HG03432 (cell line): ENCODE measurements at regions not wholly inside any gene's neighbourhood (a gene's known extent, or its start where the extent isn't known, plus 50 kb on each side); places are given as distances from the start of the nearest gene placed in this dataset.

Source experiments
- ATAC-seq: cut with Tn5 transposase; IDR thresholded peaks from one replicate; pipeline ENCODE4 v1.9.1; 2021; ENCODE audit warnings: mild to moderate bottlenecking, moderate library complexity; ENCODE audit not compliant: unreplicated experiment

DNA sequence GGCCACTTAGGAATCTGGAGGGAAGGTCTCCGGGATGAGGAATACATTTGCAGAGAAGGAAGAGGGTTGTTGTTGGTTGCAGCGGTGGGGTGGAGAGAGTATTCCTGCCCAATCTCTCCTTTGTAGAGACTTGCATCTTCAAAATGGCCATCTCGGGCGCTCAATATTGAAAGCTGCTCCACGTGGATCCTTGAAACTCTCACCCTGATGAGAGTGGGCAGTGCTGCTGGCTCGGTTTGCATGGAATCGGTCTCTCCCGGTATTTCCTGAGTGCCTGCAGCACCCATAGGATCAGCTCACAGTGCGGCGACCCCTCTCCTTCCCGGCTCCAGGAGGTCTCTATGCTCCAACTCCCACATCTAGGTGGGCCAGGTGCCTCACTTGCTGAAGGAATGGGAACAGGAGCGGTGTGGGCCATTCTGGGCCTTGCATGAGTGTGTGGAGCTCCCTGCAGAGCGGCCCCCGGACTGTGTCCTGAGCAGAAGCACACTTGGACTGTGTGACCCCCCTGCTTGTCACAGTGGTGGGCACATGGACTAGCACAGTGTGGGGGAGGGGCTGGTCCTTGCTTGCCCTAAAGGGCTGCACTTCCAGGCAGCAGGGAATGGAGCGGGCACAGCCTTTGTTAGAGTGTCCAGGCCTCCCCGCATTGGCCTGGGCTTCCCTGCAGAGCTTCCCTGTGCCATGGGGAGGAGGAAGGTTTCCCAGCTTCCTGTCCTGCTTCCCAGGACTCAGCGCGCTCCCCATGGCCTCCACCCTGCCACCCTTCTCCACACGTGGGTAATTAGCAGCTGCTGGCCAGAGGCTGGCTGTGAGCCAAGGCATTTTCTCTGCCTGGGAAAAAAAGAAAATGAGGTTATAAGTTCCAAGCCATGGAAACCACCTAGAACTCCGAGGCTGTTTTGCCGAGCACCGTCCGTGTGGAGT is 139.3 kb downstream of the IRF8 start:
- ATAC-seq, result no peak

DNA sequence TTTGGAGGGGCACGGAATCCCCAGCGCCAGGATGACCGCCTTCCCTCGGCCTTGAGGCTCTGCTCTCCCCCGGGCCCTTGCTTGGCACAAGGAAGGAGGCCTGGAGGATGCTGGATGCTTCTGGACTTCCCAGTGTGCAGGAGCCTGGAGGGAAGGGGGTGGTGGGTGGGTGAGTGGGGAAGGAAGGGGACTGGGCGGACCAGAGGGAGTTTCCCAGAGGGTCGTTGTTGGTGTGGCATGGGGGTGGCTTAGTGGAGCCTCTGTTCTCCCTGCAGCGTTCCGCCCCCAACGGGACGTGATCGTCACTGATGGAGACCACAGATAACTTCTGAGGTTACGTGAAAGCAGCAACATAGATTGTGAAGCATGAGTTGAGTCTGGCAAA is 140.0 kb downstream of the IRF8 start:
- ATAC-seq, result no peak

DNA sequence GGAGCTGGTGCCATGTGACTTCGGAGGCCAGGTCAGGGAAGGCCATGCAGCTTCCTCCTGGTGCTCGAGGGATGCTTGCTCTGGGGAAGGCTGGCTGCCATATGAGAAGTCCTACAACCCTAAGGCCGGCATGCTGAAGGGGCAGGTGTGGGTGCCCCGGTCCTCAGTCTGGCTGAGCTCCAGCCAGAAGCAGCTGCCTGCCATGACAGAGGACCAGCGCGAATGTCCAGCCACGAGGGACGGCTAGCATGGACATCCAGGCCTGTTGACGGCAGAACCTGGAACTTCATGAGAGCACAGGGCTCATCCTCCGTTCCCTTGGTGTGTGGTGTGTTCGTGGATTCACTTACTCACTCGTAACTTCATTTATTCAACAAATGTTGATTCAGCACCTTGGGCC is 140.6 kb downstream of the IRF8 start:
- no peak for ATAC-seq

DNA sequence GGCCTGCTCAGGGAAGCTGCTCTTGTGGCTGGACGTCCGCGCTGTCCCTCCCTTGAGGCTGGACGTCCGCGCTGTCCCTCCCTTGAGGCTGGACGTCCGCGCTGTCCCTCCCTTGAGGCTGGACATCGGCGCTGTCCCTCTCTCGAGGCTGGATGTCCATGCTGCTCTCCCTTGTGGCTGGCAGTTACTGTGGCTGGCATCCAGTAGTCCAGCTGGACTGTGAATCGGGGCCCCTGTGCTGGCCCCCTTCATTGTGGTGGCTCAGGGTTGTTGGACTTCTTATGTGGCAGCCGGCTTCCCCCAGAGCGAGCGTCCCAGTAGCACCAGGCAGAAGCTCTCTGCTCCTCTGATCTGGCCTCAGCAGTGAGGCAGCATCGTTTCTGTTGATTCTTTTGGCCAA is 141.5 kb downstream of the IRF8 start:
- no peak for ATAC-seq

DNA sequence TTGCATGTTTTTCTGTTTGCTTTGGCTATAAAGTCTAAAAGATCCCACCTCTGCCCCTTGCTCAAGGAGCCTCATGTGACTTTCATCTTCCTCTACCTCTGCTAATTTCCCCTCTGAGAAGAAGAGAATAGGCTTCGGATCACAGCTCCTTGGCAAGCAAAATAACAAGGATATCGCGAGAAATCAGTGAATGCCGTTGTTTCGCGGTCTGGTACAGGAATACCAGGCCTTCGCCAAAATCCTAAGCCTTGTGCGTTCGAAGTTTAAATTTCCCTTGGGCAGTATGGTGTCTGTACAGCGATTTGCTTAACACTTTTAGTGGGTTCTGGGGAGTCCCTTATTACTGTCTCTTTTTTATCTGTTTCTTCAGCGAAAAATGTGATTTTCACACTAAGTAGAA is 142.3 kb downstream of the IRF8 start:
- no peak for ATAC-seq

DNA sequence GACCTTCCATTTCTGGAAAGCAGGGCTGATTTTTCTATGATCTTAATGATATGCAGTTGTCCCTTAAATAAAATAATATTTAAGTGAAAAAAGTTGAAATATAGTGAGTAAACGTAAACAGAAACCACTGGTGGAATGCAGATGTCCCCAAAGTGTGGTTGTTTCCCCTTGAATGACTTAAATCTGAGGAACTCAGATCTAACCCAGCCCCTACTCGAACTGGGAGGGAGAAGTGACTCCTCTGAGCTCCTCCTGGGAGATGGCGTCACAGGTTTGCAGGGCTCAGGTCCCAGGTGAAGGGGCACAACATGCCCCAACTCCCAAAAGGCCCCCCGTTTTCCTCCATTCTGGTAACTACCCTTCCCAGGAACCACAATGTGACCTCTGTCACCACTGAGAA is 142.8 kb downstream of the IRF8 start:
- no peak for ATAC-seq

DNA sequence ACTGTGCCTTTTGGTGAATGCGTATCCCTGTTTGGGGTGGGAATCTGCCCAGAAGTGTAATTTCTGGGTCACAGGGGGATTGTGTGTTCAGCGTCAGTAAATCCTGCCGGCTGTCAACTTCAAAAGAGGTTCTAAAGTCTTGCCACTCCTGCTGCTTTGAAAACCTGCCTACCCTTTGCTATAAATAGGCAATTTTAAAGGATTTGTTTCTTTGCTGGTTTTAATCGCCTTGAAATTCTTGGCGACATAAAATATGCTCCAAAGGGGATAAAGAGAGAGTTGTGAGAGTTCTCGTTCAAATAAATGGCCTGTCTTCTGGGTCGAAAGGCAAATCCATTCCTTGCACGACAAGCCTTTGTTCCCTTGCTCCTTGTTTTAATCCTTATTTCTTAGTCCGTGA is 143.4 kb downstream of the IRF8 start:
- no peak for ATAC-seq

DNA sequence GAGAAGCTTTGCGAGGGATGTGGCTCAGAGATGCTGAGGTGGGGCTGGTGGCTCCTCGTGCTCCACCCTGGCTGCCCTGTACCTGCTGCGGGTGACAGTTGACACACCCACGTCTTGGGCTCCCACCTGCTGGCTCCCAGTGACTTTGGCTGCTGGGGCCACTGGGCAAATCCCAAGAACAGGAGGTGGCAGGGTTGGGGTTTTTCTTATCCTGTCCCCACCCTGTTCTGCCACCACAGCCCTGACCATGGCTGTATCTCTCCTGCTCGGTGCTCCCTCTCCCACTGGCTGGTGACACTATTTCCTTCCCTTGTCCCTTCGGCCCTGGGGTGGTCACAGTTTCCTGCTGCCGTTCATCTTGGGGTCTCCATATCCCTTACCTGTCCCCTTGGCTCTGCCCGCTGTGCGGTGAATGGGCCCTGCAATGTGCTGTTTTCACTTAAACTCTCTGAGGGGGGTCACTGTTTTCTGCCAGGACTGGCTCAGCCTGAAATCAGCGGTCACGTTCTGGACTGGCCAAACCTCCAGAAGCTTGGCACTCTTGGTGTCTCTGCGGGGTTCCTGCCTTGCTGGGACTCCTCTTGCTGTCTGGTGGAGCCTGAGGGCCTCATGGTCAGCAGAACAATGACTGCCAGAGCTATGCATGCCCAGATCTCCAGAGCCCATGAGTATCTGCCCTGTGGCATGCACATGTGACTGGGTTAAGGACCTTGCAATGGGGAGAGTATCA is 144.2 kb downstream of the IRF8 start:
- ATAC-seq, result no peak

DNA sequence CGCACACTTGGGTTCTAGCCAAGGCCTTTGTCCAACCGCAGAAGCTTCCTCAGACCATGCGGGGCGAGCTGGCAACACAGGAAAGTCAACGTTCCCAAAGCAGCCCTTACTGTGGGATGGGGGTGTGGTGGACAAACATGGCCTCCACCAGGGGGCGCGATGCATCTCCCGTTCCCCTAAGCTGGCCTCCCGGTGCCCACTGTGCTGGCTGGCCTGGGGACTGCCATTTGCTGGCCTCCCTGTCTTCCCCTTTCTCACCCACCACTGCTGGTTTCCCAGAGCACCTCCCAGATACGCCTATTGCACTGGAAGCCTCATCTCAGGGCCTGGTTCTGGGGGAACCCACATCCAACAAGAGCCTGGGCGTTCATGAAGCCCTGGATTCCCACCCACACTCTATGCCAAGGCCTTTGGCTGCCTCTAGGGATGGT is 145.3 kb downstream of the IRF8 start:
- no peak for ATAC-seq

DNA sequence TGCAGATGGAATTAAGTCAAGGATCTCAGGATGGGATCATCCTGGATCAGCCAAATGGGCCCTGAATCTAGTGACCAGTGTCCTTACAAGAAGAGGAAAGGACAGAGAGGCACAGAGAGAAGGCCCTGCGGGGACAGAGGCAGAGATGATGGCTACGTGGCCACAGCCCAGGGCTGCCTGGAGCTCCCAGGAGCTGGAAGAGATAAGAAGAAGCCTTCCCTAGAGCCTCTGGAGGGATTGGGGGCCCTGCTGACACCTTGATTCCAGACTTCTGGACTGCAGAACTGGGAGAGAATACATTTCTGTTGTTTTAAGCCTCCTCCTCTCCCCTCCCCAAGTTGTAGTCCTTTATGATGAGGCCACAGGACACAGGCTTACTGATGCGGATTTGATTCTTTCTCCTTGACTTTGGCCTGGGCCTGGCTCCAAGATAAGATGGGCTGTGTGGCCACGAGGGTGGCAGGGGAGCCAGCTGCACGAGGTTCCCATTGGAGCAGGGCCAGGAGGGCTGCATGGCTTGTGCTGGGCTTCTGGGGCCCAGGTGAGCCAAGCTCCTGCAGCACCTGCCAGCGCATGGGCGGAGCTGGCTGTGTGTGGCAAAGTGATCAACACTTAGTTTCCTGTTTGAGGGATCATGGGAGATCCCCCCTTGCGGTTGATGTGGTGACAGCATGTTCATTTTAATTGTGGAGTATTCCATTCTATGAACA is 146.1 kb downstream of the IRF8 start:
- no peak for ATAC-seq

DNA sequence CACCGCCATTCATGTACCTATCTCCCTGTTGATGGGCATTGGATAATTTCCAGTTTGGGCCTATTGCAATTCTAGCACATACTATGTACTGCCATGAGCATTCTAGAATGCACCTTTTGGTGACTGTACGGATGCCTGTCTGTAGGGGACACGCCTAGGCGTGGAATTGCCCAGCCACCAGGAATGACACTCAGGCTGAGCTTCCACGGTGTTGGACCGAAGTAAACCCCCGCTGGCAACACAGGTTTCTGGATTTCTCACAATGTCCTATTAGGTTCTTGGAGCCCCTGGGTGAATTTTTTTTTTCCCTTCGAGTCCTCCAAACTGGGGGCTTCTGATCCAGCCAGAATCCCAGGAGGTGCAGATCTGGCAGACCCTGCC is 146.6 kb downstream of the IRF8 start:
- no peak for ATAC-seq

DNA sequence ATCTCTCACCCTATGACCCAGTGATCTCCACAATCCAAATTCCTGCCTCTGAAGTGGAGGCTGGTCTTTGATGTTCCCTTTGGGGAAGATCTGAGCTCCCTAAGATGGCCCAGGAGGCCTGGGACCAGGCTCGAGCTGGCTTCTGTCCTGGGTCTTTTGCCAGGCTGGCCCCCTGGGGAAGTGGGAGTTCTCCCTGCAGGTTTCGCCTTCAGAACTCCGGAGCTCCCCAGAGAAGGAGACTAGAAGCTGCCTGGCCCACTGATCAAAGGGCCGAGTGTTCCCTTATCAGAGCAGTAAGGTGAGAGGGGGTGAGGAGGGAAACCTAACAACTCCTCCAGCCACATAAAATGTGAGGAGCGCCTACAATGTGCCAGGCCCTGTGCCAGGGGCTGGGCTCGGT is 147.1 kb downstream of the IRF8 start:
- no peak for ATAC-seq

DNA sequence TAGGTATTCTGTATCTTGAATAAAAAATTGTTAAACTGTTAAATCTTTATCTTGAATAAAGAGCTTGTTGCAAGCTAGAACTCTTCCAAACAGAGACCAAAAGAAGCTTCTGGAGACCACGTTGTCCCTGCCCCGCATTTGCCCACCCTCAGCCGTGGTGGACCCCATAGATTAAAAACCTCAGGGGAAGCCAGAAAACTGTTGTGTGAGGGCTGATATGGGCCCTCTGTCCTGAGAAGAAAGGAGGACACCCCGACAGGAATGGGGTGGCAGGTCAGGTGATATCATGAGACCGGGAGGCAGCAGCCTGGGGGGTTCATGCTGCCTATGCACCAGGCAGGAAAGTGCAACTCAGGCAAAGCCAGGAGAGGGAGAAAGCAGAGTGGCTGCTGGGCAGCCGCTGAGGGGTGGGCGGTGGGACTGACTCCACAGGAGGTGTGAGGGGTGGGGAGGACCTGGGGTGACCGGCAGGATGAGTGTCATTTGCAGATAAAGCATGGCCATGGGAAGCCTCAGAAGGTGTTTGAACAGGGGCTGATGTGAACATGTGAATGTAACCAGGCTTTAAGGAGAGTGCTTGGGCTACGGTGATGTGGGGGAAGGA is 147.8 kb downstream of the IRF8 start:
- no peak for ATAC-seq

DNA sequence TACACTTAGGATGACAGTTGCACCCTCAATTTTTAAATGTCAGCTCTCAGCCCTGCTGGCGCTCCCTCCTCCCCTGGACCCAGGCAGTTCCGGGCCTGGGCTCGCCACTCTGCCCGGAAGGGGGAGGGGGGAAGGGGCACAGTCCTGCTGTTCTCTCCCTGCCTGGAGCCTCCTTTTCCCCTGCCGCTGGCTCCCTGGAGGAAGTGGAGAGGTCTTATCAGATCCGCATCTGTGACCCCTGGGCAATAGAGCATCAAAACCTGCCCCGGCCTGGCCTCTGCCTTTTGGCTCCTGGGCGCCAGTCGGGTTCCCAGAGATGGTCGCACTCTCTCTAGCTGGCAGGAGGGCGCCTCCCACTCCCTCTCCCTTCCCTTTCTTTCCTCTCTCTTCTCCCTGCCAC is 149.3 kb downstream of the IRF8 start:
- no peak for ATAC-seq

DNA sequence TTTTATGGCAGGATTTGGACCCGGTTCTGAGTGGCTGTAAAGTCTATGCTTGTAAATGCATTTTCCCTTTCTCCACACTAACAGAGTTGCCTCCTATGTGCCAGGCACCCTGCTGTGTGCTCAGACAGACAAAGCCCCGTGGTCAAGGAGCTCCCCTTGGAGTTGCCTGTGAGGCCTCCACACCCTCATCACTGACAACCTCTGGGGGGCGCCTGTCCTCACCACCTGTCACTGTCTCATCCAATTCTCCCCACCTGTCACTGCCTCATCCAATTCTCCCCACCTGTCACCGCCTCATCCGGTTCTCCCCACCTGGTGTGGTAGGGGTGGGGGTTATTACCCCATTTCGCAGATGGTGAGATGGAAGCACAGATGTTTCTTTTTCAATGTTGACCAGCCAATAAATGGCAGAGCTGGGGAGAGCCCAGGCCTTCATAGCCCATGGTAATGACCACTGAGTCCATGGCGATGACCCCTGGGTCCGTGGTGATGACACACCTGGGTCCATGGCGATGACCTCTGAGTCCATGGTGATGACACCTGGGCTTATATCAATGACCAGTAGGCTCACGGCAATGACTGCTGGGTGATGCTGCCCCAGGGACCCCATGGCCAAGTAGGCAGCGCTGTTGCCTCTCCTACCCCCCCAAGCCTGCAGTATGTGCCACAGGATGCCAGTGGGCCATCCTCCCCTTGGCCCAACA is 150.1 kb downstream of the IRF8 start:
- no peak for ATAC-seq

DNA sequence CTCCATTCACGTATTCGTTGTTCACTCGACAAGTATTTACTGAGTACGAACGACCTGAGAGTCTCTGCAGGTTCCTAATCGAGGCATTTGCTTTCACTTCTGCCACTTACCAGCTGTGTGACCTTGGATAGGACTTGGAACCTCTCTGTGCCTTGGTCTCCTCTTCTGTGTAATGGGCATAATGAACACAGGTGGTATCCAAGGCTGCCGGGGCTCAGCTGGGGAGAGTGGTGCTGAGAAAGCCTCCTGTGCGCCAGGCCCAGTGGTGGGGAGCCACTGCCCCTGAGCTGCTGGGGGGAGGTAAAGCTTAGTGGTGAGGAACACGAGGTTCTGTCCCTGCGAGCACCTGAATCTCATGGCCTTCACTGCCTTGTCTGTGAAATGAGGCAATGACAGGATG is 150.7 kb downstream of the IRF8 start:
- no peak for ATAC-seq

DNA sequence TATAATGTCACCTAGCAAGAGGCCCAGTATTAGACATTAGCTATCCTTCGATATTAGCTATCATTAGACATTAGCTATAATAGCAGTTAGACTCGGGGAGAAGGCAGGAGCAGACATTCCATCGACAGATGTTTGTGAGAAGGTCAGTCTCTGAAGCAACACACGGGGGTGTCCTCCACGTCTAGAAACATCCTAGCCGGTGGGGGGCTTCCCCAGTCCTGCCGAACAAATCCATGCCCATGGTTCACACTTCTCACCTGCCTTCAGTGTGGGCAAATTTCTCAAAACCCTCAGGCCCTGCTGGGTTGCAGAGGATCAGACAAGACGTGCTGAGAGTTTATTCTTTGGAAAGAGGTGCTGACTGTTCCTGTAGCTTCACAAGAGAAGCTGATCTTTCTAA is 151.1 kb downstream of the IRF8 start:
- no peak for ATAC-seq

DNA sequence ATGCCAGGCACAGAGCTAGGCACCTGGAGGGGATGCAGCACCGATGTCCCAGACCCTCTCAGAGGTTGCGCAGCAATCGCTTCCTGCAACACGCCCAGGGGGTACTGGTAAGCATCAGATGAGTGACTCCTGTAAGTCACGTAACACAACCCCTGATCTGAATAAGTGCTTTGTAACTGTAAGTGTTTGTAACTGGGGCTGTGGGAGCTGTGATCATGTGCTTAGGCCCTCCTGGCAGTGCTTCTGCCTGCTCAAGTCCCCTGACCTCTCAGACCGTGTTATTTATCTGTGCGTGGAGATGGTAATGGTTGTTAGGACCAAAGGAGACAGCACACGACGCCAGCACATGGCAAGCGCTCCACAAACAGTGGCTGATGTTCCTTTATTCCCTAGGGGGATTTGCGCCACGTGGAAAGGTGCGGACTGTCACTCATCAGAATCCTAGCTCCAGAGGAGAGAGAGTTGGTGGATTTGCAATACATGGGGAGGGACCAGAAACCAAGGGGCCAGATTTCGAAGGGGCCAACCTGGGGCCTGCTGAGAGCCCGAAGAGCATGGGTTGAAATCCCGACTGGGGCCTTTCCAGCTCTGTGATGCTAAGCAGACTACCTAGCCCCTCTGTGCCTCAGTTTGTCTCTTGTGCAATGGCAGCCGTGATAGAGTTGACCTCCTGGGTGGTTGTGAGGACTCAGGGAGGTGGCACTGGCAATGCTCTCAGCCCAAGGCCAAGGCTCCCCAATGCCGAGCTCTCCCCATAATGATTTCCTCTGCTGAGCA is 151.8 kb downstream of the IRF8 start:
- no peak for ATAC-seq

DNA sequence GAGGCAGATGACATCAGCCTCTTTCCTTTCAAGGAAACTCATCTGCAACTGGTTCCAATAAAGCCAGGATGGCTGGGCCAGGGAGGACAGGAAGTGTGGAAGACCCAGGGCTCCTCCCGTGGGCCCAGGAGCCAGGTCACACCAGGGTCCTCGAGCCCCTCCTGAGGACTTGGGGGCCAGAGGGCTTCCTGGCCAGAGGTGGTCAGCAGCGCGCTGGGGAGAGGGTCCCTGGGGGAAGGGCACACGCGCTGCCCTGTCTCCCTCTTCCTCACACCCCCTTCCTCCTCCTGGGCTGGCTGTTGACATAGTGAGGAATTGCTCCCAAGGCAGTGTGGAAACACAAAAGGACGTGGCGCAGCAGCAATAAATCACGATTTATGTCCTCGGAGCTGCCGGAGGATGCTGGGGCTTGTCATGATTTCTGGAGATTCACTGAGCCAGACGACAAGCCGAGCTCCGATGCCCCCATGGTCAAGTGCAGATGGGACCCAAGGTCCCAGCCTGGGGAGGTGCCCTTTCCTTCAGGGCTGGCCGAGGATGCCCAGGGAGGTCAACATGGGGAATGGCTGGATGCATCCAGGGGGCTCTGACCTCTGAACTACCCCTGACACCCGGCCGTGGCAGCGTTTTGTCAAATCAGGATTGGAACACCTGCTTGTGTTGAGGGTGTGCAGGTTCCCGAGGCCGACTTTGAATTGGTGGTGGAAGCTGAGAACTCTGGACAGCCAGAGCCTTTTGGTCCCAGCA is 152.6 kb downstream of the IRF8 start:
- ATAC-seq, result no peak
